ENCODE measurements at regions not wholly inside any gene's neighbourhood (a gene's known extent, or its start where the extent isn't known, plus 50 kb on each side); places are given as distances from the start of the nearest gene placed in this dataset.
A peak's percentile ranks its signal among the peaks of the same experiment; 100 is the strongest.

- Histone ChIP-seq H4K8ac (ENCODE audit: extremely low read depth, insufficient read depth, low read length) (no peak overlapping the region), H3K23ac (ENCODE audit: insufficient read length) (no peak overlapping the region), H4K5ac (ENCODE audit: insufficient read length, low read depth, low read length) (no peak overlapping the region), H2AFZ (ENCODE audit: low read length) (no peak overlapping the region), H3K79me2 (ENCODE audit: control insufficient read depth in 1 of 2, insufficient read depth in 2 of 2, low read length in 2 of 2) (no peaks in the 10 kb centered on the region), H3K56ac (replicated peaks; ENCODE audit: insufficient read length, low read depth, low read length) (no peak overlapping the region), H3K27ac (ENCODE audit: low read depth, low read length) (no peak overlapping the region), H3K4me2 (ENCODE audit: insufficient read depth in 1 of 2, low read depth in 2 of 2, low read length in 2 of 2) (peak overlapping the region; percentile 21 to 47; a peak in 2 of 4 replicates), H3K36me3 (ENCODE audit: control insufficient read depth in 2 of 4, insufficient read depth in 4 of 4, low read length in 3 of 4) (no peaks in the 10 kb centered on the region), H3K4me1 (replicated peaks in 1 of 4; ENCODE audit: control insufficient read depth in 3 of 4, insufficient read depth in 4 of 4, low read length in 3 of 4) (peaks cover 7 to 15% (median 10%) of the 10 kb centered on the region in 4 experiments), H3K9me3 (ENCODE audit: insufficient read depth in 2 of 2, low read depth in 1 of 2, low read length in 1 of 2) (no peaks in the 10 kb centered on the region), H2BK120ac (replicated peaks; ENCODE audit: low read depth, low read length) (no peak overlapping the region), H3K4me3 (ENCODE audit: extremely low read depth in 1 of 4, insufficient read depth in 2 of 4, low read depth in 3 of 4, low read length in 4 of 4) (no peak overlapping the region), H2BK5ac (ENCODE audit: low read depth, low read length) (peak overlapping the region; percentile 30; the same call in 1 of the 2 replicates), H3K79me1 (ENCODE audit: low read depth, low read length) (peaks cover 5% of the 10 kb centered on the region; the same call in 1 of the 2 replicates), H4K91ac (replicated peaks; ENCODE audit: insufficient read length, low read length) (peak overlapping the region; percentile 53), H3K27me3 (replicated peaks in 1 of 4; ENCODE audit: control insufficient read depth in 3 of 4, extremely low read depth in 1 of 4, insufficient read depth in 3 of 4, low read length in 3 of 4) (no peaks in the 10 kb centered on the region), H2BK15ac (ENCODE audit: low read length) (peak overlapping the region; percentile 62), H3K9ac (replicated peaks in 1 of 4; ENCODE audit: extremely low read depth in 1 of 4, low read depth in 3 of 4, low read length in 3 of 4) (no peak overlapping the region), H2BK12ac (ENCODE audit: low read depth, low read length) (peak overlapping the region; percentile 55; the same call in 1 of the 2 replicates), H4K20me1 (replicated peaks in 1 of 2; ENCODE audit: control insufficient read depth in 1 of 2, insufficient read depth in 2 of 2, low read length in 2 of 2) (peaks cover 0 to 6% of the 10 kb centered on the region in 2 experiments), H3K18ac (ENCODE audit: extremely low read depth, low read length) (peak overlapping the region; percentile 16), H3K23me2 (ENCODE audit: low read depth, low read length) (peaks cover 7% of the 10 kb centered on the region; the same call in 1 of the 2 replicates), H2BK20ac (ENCODE audit: low read length) (peak overlapping the region; percentile 56; the same call in 1 of the 2 replicates), H2AK5ac (ENCODE audit: low read depth, low read length) (no peak overlapping the region), H3K14ac (ENCODE audit: insufficient read length) (no peak overlapping the region), H3K4ac (replicated peaks; ENCODE audit: insufficient read length, low read depth, low read length) (no peak overlapping the region)
- ChIA-PET POLR2A (ENCODE audit: partially characterized antibody) (interaction anchor here (1.1 to 2.6 kb wide), 4 partner anchors 40 to 206 kb away, joined by 3 to 14 read pairs (median 5); no protein-coding TSS in a partner anchor), CTCF (ENCODE audit: partially characterized antibody) (interaction anchor here (0.6 to 15.2 kb wide), 51 partner anchors 9 to 661 kb away, joined by 3 to 352 read pairs (median 5); no protein-coding TSS in a partner anchor)
- FAIRE-seq (peak; percentile 95), DNase-seq (ENCODE audit: low read depth in 1 of 2, low spot score in 2 of 2) (peak; percentile 51 to 63)
- whole genome bisulfite sequencing, 2 experiments (ENCODE audit: extremely low coverage in 1 of 2, insufficient coverage in 1 of 2, insufficient read length in 1 of 2, insufficient replicate concordance in 2 of 2, low coverage in 1 of 2, low lambda C conversion rate in 2 of 2, missing lambda C conversion rate in 1 of 2): 42% methylated on average over 6 of the region's 6 CpGs; no CpG with 5 or more reads in 1 of the 2 experiments
- no peak for TF ChIP-seq KDM1A (IDR thresholded peaks at IDR 0.05; ENCODE audit: borderline replicate concordance, low read length)
- TF ChIP-seq RFX5 (IDR thresholded peaks at IDR 0.05; ENCODE audit: borderline replicate concordance, low read depth, low read length): no peak
- peak; percentile 24 for TF ChIP-seq ASH2L (IDR thresholded peaks at IDR 0.05; ENCODE audit: low read length)
- TF ChIP-seq CTCF (IDR thresholded peaks at IDR 0.05; ENCODE audit: control extremely low read depth in 1 of 3, insufficient read depth in 1 of 3, low read depth in 1 of 3, low read length in 3 of 3): peak; percentile 76 to 95 (median 89)
- TF ChIP-seq POLR2A (IDR thresholded peaks at IDR 0.05; ENCODE audit: control extremely low read depth in 1 of 2, low read depth in 2 of 2, low read length in 2 of 2): no peak
- TF ChIP-seq SAP30 (IDR thresholded peaks at IDR 0.05; ENCODE audit: insufficient read depth, insufficient replicate concordance, low read length): no peak
- no peak for TF ChIP-seq TAF7 (optimal IDR thresholded peaks at IDR 0.05; ENCODE audit: borderline replicate concordance, low read depth, low read length)
- no peak for TF ChIP-seq CTBP2 (IDR thresholded peaks at IDR 0.05; ENCODE audit: borderline replicate concordance, insufficient read depth, insufficient read length, low read length)
- no peak for TF ChIP-seq TBP (IDR thresholded peaks at IDR 0.05; ENCODE audit: low read depth, low read length)
Measured at GRCh38 chr7:51366930-51367613, 50.5 kb upstream of the COBL start.

Data from H1 (cell line).